ENCODE measurements at regions not wholly inside any gene's neighbourhood (a gene's known extent, or its start where the extent isn't known, plus 50 kb on each side); places are given as distances from the start of the nearest gene placed in this dataset.
"Not testable (repeated sequence)": the region's sequence is repeated elsewhere in the genome, so short reads cannot be mapped to it uniquely, and the experiment has no call there.

- DNase-seq (ENCODE audit: low spot score) = peak; percentile 17
These were observed 327.1 kb upstream of the VCX start for GRCh38 chrX:7515681-7516413.

GRCh38 chrX:7514871-7515599 is 327.9 kb upstream of the VCX start:
- no peak for DNase-seq (ENCODE audit: low spot score)

- no peak for DNase-seq (ENCODE audit: low spot score)
These were observed 330.1 kb upstream of the VCX start for GRCh38 chrX:7512845-7513244.

- no peak for DNase-seq (ENCODE audit: low spot score)
These were observed 339.7 kb upstream of the VCX start for GRCh38 chrX:7503251-7503650.

- DNase-seq (ENCODE audit: low spot score) = no peak
These were observed 342.6 kb upstream of the VCX start for GRCh38 chrX:7500386-7500785.

- DNase-seq (ENCODE audit: low spot score) = no peak
These were observed 338.6 kb upstream of the PUDP start for GRCh38 chrX:7486505-7486904.

GRCh38 chrX:7485061-7485460 is 337.1 kb upstream of the PUDP start:
- no peak for DNase-seq (ENCODE audit: low spot score)

- no peak for DNase-seq (ENCODE audit: low spot score)
These were observed 332.8 kb upstream of the PUDP start for GRCh38 chrX:7480721-7481120.

GRCh38 chrX:7462110-7462509 is 314.2 kb upstream of the PUDP start:
- no peak for DNase-seq (ENCODE audit: low spot score)

GRCh38 chrX:7461051-7461450 is 313.1 kb upstream of the PUDP start:
- DNase-seq (ENCODE audit: low spot score) = not testable (repeated sequence)

GRCh38 chrX:7447801-7448499 is 300.0 kb upstream of the PUDP start:
- no peak for DNase-seq (ENCODE audit: low spot score)

- DNase-seq (ENCODE audit: low spot score) = no peak
These were observed 298.9 kb upstream of the PUDP start for GRCh38 chrX:7446815-7447214.

GRCh38 chrX:7444967-7445366 is 297.0 kb upstream of the PUDP start:
- DNase-seq (ENCODE audit: low spot score) = no peak

- no peak for DNase-seq (ENCODE audit: low spot score)
These were observed 293.6 kb upstream of the PUDP start for GRCh38 chrX:7441586-7441985.

- no peak for DNase-seq (ENCODE audit: low spot score)
These were observed 287.9 kb upstream of the PUDP start for GRCh38 chrX:7435822-7436221.

GRCh38 chrX:7432901-7433300 is 284.9 kb upstream of the PUDP start:
- DNase-seq (ENCODE audit: low spot score) = no peak

- no peak for DNase-seq (ENCODE audit: low spot score)
These were observed 272.8 kb upstream of the PUDP start for GRCh38 chrX:7420717-7421116.

GRCh38 chrX:7414753-7415152 is 266.8 kb upstream of the PUDP start:
- no peak for DNase-seq (ENCODE audit: low spot score)

- no peak for DNase-seq (ENCODE audit: low spot score)
These were observed 264.9 kb upstream of the PUDP start for GRCh38 chrX:7412840-7413239.

GRCh38 chrX:7409866-7410265 is 261.9 kb upstream of the PUDP start:
- DNase-seq (ENCODE audit: low spot score) = no peak

GRCh38 chrX:7399373-7399772 is 251.4 kb upstream of the PUDP start:
- no peak for DNase-seq (ENCODE audit: low spot score)

GRCh38 chrX:7390441-7390840 is 242.5 kb upstream of the PUDP start:
- DNase-seq (ENCODE audit: low spot score) = no peak

GRCh38 chrX:7389576-7389975 is 241.6 kb upstream of the PUDP start:
- no peak for DNase-seq (ENCODE audit: low spot score)
